ENCODE measurements at regions not wholly inside any gene's neighbourhood (a gene's known extent, or its start where the extent isn't known, plus 50 kb on each side); places are given as distances from the start of the nearest gene placed in this dataset.

DNA sequence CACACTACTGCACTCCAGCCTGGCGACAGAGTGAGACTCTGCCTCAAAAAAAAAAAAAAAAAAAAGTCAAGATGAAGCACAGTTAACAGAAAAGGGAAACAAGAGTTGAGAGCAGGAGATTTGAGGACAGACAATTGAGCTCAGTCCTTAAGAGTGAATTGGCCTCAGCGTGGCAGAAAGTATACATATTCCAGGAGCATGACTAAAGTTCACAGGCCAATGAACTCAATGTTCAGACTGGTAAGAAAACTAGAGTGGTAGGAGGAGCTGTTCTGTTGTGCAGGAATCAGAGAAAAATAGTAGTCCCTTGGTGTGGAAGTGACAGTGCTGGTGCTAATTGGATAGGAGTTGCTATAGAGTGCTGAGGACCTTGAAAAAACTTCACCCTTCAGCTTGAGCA is 60.0 kb downstream of the NRN1 start:
- DNase-seq (ENCODE audit: low spot score) (no peak), ATAC-seq (ENCODE audit: low read depth) (no peak)
- no peaks in the 10 kb centered on the region for H3K4me1 ChIP-seq (ENCODE audit: insufficient read depth, poor library complexity, severe bottlenecking)
- H3K4me3 ChIP-seq (ENCODE audit: severe bottlenecking) = no peak overlapping the region
- no peaks in the 10 kb centered on the region for H3K9me3 ChIP-seq (ENCODE audit: severe bottlenecking)
- H3K36me3 ChIP-seq (ENCODE audit: low read depth) = no peaks in the 10 kb centered on the region
- peaks cover 12% of the 10 kb centered on the region for H3K27me3 ChIP-seq (ENCODE audit: insufficient read depth, poor library complexity, severe bottlenecking)
- TF ChIP-seq, protein P1, sequence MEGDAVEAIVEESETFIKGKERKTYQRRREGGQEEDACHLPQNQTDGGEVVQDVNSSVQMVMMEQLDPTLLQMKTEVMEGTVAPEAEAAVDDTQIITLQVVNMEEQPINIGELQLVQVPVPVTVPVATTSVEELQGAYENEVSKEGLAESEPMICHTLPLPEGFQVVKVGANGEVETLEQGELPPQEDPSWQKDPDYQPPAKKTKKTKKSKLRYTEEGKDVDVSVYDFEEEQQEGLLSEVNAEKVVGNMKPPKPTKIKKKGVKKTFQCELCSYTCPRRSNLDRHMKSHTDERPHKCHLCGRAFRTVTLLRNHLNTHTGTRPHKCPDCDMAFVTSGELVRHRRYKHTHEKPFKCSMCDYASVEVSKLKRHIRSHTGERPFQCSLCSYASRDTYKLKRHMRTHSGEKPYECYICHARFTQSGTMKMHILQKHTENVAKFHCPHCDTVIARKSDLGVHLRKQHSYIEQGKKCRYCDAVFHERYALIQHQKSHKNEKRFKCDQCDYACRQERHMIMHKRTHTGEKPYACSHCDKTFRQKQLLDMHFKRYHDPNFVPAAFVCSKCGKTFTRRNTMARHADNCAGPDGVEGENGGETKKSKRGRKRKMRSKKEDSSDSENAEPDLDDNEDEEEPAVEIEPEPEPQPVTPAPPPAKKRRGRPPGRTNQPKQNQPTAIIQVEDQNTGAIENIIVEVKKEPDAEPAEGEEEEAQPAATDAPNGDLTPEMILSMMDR (IDR thresholded peaks at IDR 0.05; ENCODE audit: poor library complexity, severe bottlenecking) = no peak
- H3K27ac ChIP-seq (ENCODE audit: poor library complexity, severe bottlenecking) = no peak overlapping the region

DNA sequence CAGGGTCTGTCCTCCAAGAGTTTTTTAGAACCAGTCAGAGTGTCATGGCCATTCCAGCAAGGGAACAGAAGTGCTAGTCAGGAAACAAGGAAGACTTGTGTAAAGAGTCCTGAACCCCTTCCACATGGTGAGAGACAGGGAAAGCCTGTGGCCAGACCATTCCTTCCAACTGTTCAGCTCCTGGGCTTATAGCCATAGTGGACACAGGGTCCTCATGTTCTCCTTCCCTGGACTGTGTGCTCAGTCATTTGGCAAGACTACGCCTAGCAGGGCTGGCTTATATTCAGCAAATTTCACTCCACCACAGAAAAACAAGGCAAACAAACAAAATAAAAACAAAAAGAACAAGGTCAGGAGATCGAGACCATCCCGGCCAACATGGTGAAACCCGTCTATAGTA is 60.5 kb downstream of the NRN1 start:
- H3K4me3 ChIP-seq (ENCODE audit: severe bottlenecking) = no peak overlapping the region
- no peak overlapping the region for H3K27ac ChIP-seq (ENCODE audit: poor library complexity, severe bottlenecking)
- TF ChIP-seq, protein P1 (IDR thresholded peaks at IDR 0.05; ENCODE audit: poor library complexity, severe bottlenecking) = no peak
- ATAC-seq (ENCODE audit: low read depth) (no peak), DNase-seq (ENCODE audit: low spot score) (no peak)
- H3K27me3 ChIP-seq (ENCODE audit: insufficient read depth, poor library complexity, severe bottlenecking) = peaks cover 7% of the 10 kb centered on the region
- H3K9me3 ChIP-seq (ENCODE audit: severe bottlenecking) = no peaks in the 10 kb centered on the region
- H3K4me1 ChIP-seq (ENCODE audit: insufficient read depth, poor library complexity, severe bottlenecking) = no peaks in the 10 kb centered on the region
- no peaks in the 10 kb centered on the region for H3K36me3 ChIP-seq (ENCODE audit: low read depth)

DNA sequence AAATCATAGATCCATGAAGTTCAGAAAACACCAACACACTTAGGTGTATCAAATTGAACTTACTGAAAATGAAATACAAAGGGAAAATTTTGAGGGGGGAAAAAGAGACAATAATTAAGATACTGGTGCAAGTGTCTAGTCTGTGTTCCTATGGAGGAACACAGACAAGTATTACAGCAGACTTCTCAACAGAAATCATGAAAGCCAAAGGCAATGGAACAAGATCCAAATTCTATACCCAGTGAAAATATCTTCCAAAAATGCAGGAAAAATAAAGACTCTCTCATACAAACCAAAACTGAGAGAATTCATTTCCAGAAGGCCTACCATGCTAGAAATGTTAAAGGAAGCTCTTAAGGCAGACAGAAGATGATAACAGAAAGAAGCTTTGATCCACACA is 63.1 kb downstream of the NRN1 start:
- H3K36me3 ChIP-seq (ENCODE audit: low read depth) = no peaks in the 10 kb centered on the region
- H3K27ac ChIP-seq (ENCODE audit: poor library complexity, severe bottlenecking) = no peak overlapping the region
- ATAC-seq (ENCODE audit: low read depth) = no peak
- no peak overlapping the region for H3K4me3 ChIP-seq (ENCODE audit: severe bottlenecking)
- no peak for DNase-seq (ENCODE audit: low spot score)
- H3K9me3 ChIP-seq (ENCODE audit: severe bottlenecking) = no peaks in the 10 kb centered on the region
- TF ChIP-seq, protein P1 (IDR thresholded peaks at IDR 0.05; ENCODE audit: poor library complexity, severe bottlenecking) = no peak
- H3K27me3 ChIP-seq (ENCODE audit: insufficient read depth, poor library complexity, severe bottlenecking) = peaks cover 7% of the 10 kb centered on the region
- no peaks in the 10 kb centered on the region for H3K4me1 ChIP-seq (ENCODE audit: insufficient read depth, poor library complexity, severe bottlenecking)

GRCh38 chr6:5942591-5942990 is 64.1 kb downstream of the NRN1 start:
- ATAC-seq (ENCODE audit: low read depth) (no peak), DNase-seq (ENCODE audit: low spot score) (no peak)
- TF ChIP-seq, protein P1 (IDR thresholded peaks at IDR 0.05; ENCODE audit: poor library complexity, severe bottlenecking) = no peak
- Histone ChIP-seq H3K4me1 (ENCODE audit: insufficient read depth, poor library complexity, severe bottlenecking) (no peaks in the 10 kb centered on the region), H3K36me3 (ENCODE audit: low read depth) (no peaks in the 10 kb centered on the region), H3K4me3 (ENCODE audit: severe bottlenecking) (no peak overlapping the region), H3K27ac (ENCODE audit: poor library complexity, severe bottlenecking) (no peak overlapping the region), H3K9me3 (ENCODE audit: severe bottlenecking) (no peaks in the 10 kb centered on the region), H3K27me3 (ENCODE audit: insufficient read depth, poor library complexity, severe bottlenecking) (peaks cover 6% of the 10 kb centered on the region)

GRCh38 chr6:5941188-5941587 is 65.5 kb downstream of the NRN1 start:
- Histone ChIP-seq H3K27ac (ENCODE audit: poor library complexity, severe bottlenecking) (no peak overlapping the region), H3K36me3 (ENCODE audit: low read depth) (no peaks in the 10 kb centered on the region), H3K27me3 (ENCODE audit: insufficient read depth, poor library complexity, severe bottlenecking) (no peaks in the 10 kb centered on the region), H3K9me3 (ENCODE audit: severe bottlenecking) (no peaks in the 10 kb centered on the region), H3K4me3 (ENCODE audit: severe bottlenecking) (no peak overlapping the region), H3K4me1 (ENCODE audit: insufficient read depth, poor library complexity, severe bottlenecking) (no peaks in the 10 kb centered on the region)
- TF ChIP-seq, protein P1 (IDR thresholded peaks at IDR 0.05; ENCODE audit: poor library complexity, severe bottlenecking) = no peak
- DNase-seq (ENCODE audit: low spot score) = no peak
- ATAC-seq (ENCODE audit: low read depth) = no peak
